ENCODE measurements at regions not wholly inside any gene's neighbourhood (a gene's known extent, or its start where the extent isn't known, plus 50 kb on each side); places are given as distances from the start of the nearest gene placed in this dataset.

- DNase-seq (ENCODE audit: low spot score) (no peak), ATAC-seq (no peak)
- no peak overlapping the region for H3K27ac ChIP-seq (ENCODE audit: low read depth)
- no peaks in the 10 kb centered on the region; the same call in 2 of the 3 replicates for H3K36me3 Mint-ChIP-seq (ENCODE audit: low read depth)
- H3K4me3 ChIP-seq: no peak overlapping the region
- peaks cover 15% of the 10 kb centered on the region for H3K4me1 Mint-ChIP-seq
- H3K4me1 ChIP-seq (ENCODE audit: insufficient read depth): peaks cover 13% of the 10 kb centered on the region
- no peaks in the 10 kb centered on the region for H3K9me2 ChIP-seq (ENCODE audit: insufficient read depth)
- no peaks in the 10 kb centered on the region; the same call in 1 of the 2 replicates for H3K36me3 ChIP-seq (ENCODE audit: insufficient read depth)
- H3K79me2 ChIP-seq (replicated peaks; ENCODE audit: insufficient read depth): no peaks in the 10 kb centered on the region
- H3F3A ChIP-seq (replicated peaks; ENCODE audit: low read depth): no peaks in the 10 kb centered on the region
- H3K9me3 Mint-ChIP-seq: no peaks in the 10 kb centered on the region
- TF ChIP-seq, protein P1, sequence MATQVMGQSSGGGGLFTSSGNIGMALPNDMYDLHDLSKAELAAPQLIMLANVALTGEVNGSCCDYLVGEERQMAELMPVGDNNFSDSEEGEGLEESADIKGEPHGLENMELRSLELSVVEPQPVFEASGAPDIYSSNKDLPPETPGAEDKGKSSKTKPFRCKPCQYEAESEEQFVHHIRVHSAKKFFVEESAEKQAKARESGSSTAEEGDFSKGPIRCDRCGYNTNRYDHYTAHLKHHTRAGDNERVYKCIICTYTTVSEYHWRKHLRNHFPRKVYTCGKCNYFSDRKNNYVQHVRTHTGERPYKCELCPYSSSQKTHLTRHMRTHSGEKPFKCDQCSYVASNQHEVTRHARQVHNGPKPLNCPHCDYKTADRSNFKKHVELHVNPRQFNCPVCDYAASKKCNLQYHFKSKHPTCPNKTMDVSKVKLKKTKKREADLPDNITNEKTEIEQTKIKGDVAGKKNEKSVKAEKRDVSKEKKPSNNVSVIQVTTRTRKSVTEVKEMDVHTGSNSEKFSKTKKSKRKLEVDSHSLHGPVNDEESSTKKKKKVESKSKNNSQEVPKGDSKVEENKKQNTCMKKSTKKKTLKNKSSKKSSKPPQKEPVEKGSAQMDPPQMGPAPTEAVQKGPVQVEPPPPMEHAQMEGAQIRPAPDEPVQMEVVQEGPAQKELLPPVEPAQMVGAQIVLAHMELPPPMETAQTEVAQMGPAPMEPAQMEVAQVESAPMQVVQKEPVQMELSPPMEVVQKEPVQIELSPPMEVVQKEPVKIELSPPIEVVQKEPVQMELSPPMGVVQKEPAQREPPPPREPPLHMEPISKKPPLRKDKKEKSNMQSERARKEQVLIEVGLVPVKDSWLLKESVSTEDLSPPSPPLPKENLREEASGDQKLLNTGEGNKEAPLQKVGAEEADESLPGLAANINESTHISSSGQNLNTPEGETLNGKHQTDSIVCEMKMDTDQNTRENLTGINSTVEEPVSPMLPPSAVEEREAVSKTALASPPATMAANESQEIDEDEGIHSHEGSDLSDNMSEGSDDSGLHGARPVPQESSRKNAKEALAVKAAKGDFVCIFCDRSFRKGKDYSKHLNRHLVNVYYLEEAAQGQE (IDR thresholded peaks at IDR 0.05; ENCODE audit: unreplicated experiment): no peak
- TF ChIP-seq POLR2AphosphoS5 (IDR thresholded peaks at IDR 0.05; ENCODE audit: low read depth) (no peak), CREB1 (CRISPR knock-in tag; IDR thresholded peaks at IDR 0.05; ENCODE audit: low read depth) (no peak), EZH2phosphoT487 (IDR thresholded peaks at IDR 0.05; ENCODE audit: unreplicated experiment) (no peak), EZH2 (IDR thresholded peaks at IDR 0.05; ENCODE audit: low read depth, unreplicated experiment) (no peak), STAT1 (IDR thresholded peaks at IDR 0.05; ENCODE audit: unreplicated experiment) (no peak), NANOG (IDR thresholded peaks at IDR 0.05; ENCODE audit: borderline replicate concordance) (no peak), JUNB (IDR thresholded peaks at IDR 0.05; ENCODE audit: unreplicated experiment) (no peak), ZNF331 (CRISPR knock-in tag; IDR thresholded peaks at IDR 0.05; ENCODE audit: low read depth) (no peak), ZNF114 (CRISPR knock-in tag; IDR thresholded peaks at IDR 0.05) (no peak)
- TF ChIP-seq, protein P2, sequence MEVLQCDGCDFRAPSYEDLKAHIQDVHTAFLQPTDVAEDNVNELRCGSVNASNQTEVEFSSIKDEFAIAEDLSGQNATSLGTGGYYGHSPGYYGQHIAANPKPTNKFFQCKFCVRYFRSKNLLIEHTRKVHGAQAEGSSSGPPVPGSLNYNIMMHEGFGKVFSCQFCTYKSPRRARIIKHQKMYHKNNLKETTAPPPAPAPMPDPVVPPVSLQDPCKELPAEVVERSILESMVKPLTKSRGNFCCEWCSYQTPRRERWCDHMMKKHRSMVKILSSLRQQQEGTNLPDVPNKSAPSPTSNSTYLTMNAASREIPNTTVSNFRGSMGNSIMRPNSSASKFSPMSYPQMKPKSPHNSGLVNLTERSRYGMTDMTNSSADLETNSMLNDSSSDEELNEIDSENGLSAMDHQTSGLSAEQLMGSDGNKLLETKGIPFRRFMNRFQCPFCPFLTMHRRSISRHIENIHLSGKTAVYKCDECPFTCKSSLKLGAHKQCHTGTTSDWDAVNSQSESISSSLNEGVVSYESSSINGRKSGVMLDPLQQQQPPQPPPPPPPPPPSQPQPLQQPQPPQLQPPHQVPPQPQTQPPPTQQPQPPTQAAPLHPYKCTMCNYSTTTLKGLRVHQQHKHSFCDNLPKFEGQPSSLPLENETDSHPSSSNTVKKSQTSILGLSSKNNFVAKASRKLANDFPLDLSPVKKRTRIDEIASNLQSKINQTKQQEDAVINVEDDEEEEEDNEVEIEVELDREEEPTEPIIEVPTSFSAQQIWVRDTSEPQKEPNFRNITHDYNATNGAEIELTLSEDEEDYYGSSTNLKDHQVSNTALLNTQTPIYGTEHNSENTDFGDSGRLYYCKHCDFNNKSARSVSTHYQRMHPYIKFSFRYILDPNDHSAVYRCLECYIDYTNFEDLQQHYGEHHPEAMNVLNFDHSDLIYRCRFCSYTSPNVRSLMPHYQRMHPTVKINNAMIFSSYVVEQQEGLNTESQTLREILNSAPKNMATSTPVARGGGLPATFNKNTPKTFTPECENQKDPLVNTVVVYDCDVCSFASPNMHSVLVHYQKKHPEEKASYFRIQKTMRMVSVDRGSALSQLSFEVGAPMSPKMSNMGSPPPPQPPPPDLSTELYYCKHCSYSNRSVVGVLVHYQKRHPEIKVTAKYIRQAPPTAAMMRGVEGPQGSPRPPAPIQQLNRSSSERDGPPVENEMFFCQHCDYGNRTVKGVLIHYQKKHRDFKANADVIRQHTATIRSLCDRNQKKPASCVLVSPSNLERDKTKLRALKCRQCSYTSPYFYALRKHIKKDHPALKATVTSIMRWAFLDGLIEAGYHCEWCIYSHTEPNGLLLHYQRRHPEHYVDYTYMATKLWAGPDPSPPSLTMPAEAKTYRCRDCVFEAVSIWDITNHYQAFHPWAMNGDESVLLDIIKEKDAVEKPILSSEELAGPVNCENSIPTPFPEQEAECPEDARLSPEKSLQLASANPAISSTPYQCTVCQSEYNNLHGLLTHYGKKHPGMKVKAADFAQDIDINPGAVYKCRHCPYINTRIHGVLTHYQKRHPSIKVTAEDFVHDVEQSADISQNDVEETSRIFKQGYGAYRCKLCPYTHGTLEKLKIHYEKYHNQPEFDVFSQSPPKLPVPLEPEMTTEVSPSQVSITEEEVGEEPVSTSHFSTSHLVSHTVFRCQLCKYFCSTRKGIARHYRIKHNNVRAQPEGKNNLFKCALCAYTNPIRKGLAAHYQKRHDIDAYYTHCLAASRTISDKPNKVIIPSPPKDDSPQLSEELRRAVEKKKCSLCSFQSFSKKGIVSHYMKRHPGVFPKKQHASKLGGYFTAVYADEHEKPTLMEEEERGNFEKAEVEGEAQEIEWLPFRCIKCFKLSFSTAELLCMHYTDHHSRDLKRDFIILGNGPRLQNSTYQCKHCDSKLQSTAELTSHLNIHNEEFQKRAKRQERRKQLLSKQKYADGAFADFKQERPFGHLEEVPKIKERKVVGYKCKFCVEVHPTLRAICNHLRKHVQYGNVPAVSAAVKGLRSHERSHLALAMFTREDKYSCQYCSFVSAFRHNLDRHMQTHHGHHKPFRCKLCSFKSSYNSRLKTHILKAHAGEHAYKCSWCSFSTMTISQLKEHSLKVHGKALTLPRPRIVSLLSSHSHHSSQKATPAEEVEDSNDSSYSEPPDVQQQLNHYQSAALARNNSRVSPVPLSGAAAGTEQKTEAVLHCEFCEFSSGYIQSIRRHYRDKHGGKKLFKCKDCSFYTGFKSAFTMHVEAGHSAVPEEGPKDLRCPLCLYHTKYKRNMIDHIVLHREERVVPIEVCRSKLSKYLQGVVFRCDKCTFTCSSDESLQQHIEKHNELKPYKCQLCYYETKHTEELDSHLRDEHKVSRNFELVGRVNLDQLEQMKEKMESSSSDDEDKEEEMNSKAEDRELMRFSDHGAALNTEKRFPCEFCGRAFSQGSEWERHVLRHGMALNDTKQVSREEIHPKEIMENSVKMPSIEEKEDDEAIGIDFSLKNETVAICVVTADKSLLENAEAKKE (CRISPR knock-in tag; IDR thresholded peaks at IDR 0.05): no peak
- TF ChIP-seq, protein P3, sequence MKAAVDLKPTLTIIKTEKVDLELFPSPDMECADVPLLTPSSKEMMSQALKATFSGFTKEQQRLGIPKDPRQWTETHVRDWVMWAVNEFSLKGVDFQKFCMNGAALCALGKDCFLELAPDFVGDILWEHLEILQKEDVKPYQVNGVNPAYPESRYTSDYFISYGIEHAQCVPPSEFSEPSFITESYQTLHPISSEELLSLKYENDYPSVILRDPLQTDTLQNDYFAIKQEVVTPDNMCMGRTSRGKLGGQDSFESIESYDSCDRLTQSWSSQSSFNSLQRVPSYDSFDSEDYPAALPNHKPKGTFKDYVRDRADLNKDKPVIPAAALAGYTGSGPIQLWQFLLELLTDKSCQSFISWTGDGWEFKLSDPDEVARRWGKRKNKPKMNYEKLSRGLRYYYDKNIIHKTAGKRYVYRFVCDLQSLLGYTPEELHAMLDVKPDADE (IDR thresholded peaks at IDR 0.05): no peak
- TF ChIP-seq, protein P4, sequence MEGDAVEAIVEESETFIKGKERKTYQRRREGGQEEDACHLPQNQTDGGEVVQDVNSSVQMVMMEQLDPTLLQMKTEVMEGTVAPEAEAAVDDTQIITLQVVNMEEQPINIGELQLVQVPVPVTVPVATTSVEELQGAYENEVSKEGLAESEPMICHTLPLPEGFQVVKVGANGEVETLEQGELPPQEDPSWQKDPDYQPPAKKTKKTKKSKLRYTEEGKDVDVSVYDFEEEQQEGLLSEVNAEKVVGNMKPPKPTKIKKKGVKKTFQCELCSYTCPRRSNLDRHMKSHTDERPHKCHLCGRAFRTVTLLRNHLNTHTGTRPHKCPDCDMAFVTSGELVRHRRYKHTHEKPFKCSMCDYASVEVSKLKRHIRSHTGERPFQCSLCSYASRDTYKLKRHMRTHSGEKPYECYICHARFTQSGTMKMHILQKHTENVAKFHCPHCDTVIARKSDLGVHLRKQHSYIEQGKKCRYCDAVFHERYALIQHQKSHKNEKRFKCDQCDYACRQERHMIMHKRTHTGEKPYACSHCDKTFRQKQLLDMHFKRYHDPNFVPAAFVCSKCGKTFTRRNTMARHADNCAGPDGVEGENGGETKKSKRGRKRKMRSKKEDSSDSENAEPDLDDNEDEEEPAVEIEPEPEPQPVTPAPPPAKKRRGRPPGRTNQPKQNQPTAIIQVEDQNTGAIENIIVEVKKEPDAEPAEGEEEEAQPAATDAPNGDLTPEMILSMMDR (conservative IDR thresholded peaks at IDR 0.05; ENCODE audit: low read depth in 2 of 2): no peak
- H3K27me3 ChIP-seq (ENCODE audit: insufficient read depth): no peaks in the 10 kb centered on the region
- no peaks in the 10 kb centered on the region for H3K27me3 Mint-ChIP-seq (ENCODE audit: insufficient read depth, low read depth, poor library complexity)
- no peak overlapping the region for H2AFZ ChIP-seq
- no peak overlapping the region for H3K4me3 Mint-ChIP-seq
- no peak overlapping the region for H3K27ac Mint-ChIP-seq
- H4K20me1 ChIP-seq (replicated peaks; ENCODE audit: insufficient read depth): no peaks in the 10 kb centered on the region
- H3K4me2 ChIP-seq: no peak overlapping the region
Measured at GRCh38 chr6:156190270-156190669, 586.9 kb upstream of the ARID1B start.

All from GM23338 (cell line).